ENCODE measurements at regions not wholly inside any gene's neighbourhood (a gene's known extent, or its start where the extent isn't known, plus 50 kb on each side); places are given as distances from the start of the nearest gene placed in this dataset.

DNA sequence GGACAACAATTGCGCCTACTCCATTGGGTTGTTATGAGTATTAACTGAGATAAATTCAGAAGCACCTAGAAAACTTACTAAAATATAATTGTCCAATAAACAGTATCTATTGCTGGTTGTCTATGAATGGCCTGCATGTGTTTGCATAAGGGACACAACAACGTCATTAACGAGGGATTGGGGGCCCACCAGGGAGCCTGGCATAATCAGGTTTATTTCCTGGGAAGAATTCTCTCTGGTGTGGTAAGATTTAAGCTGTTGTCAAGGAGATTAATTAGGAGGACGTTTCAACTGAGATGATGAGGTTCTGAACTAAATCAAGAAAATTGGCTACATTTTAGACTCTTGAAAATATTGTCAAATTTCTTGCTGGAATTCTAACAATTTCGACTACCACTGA is 176.1 kb upstream of the CDIN1 start:
- Mint-ChIP-seq H3K27ac (no peak overlapping the region), H3K9me3 (peaks cover 2% of the 10 kb centered on the region), H3K4me1 (ENCODE audit: low read depth) (no peaks in the 10 kb centered on the region), H3K36me3 (ENCODE audit: low read depth) (no peaks in the 10 kb centered on the region), H3K27me3 (ENCODE audit: low read depth) (no peaks in the 10 kb centered on the region), H3K4me3 (no peak overlapping the region)
- intact Hi-C loops (cut with micrococcal nuclease): no loop called here
- no peak for DNase-seq
- CTCF ChIA-PET: no interaction called here

DNA sequence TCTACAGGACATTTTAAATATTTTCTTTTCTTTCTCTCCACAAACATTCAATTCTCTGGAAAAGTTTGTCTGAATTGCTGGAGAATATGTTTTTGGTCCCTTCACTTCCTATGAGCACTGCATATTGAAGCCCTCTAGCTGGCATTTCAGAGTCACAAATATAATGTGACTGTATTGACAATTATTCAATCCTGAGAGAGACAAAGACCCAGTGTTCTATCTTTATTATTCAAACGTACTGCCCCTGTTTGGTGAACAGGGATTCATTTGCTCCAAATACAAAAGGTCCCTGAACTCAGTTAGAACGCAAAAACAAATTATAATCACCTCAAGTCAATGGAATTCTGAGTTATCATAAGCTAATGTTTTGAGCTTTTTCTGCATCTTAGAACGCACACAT is 173.1 kb upstream of the CDIN1 start:
- Mint-ChIP-seq H3K27ac (no peak overlapping the region), H3K4me1 (ENCODE audit: low read depth) (no peaks in the 10 kb centered on the region), H3K4me3 (no peak overlapping the region), H3K36me3 (ENCODE audit: low read depth) (no peaks in the 10 kb centered on the region), H3K9me3 (peaks cover 2% of the 10 kb centered on the region), H3K27me3 (ENCODE audit: low read depth) (no peaks in the 10 kb centered on the region)
- no peak for DNase-seq
- CTCF ChIA-PET: no interaction called here
- intact Hi-C loops (cut with micrococcal nuclease): no loop called here

DNA sequence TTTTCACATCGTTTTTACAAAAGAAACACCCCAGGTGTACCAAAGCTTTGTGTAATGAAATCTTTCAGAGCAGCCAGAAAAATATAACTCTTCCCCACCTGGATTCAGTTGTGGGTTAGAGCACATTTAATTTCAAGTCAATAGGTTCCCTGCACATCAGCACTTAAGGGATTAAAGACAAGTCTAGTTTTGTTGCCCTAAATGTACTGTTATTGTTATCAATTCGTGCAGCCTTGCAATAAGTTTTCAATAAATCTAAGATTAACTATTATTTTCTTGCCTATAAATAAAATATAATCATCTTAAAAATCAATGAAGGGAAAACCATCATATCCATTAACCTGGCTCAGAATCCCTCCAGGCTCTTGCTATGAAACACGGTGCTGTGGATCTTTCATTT is 172.5 kb upstream of the CDIN1 start:
- H3K36me3 Mint-ChIP-seq (ENCODE audit: low read depth): no peaks in the 10 kb centered on the region
- no peak overlapping the region for H3K4me3 Mint-ChIP-seq
- H3K27me3 Mint-ChIP-seq (ENCODE audit: low read depth): no peaks in the 10 kb centered on the region
- CTCF ChIA-PET: no interaction called here
- intact Hi-C loops (cut with micrococcal nuclease): no loop called here
- H3K4me1 Mint-ChIP-seq (ENCODE audit: low read depth): no peaks in the 10 kb centered on the region
- H3K27ac Mint-ChIP-seq: no peak overlapping the region
- H3K9me3 Mint-ChIP-seq: peaks cover 2% of the 10 kb centered on the region
- DNase-seq: no peak

DNA sequence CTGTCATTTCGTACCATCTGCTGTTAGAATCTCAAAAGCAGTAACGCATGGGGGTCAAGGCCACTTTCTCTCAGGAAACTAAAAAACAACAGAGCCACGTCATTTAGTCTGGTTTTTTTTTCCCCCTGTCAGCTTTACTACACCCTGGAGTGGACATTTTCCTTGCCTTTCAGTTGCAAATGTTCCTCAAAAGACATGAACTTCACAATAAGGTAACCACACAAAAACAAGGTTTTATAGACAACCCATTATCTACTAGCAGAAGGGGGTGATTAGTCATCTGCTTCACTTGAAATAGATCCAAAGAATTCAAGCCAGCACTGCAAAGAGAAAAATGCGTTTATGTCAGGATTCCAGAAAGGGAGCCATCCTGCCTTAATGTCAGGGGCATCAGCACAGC is 171.8 kb upstream of the CDIN1 start:
- DNase-seq: no peak
- Mint-ChIP-seq H3K36me3 (ENCODE audit: low read depth) (no peaks in the 10 kb centered on the region), H3K27ac (no peak overlapping the region), H3K9me3 (peaks cover 2% of the 10 kb centered on the region), H3K4me1 (ENCODE audit: low read depth) (no peaks in the 10 kb centered on the region), H3K4me3 (no peak overlapping the region), H3K27me3 (ENCODE audit: low read depth) (no peaks in the 10 kb centered on the region)
- CTCF ChIA-PET: no interaction called here
- intact Hi-C loops (cut with micrococcal nuclease): no loop called here

DNA sequence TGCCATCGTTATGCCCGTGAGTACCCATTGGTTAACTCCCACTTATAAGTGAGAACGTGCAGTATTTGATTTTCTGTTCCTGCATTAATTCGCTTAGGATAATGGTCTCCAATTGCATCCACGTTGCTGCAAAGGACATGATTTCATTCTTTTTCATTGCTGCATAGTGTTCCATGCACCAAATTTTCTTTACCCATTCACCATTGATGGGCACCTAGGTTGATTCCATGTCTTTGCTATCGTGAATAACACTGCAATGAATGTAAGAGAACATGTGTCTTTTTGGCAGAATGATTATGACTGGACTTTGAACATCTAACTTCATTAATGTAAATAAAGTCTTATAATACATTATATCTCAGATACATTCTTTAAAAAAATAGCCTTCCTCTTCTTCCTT is 169.6 kb upstream of the CDIN1 start:
- Mint-ChIP-seq H3K9me3 (peaks cover 2% of the 10 kb centered on the region), H3K27me3 (ENCODE audit: low read depth) (no peaks in the 10 kb centered on the region), H3K4me1 (ENCODE audit: low read depth) (no peaks in the 10 kb centered on the region), H3K27ac (no peak overlapping the region), H3K36me3 (ENCODE audit: low read depth) (no peaks in the 10 kb centered on the region), H3K4me3 (no peak overlapping the region)
- CTCF ChIA-PET: no interaction called here
- DNase-seq: no peak
- intact Hi-C loops (cut with micrococcal nuclease): no loop called here

DNA sequence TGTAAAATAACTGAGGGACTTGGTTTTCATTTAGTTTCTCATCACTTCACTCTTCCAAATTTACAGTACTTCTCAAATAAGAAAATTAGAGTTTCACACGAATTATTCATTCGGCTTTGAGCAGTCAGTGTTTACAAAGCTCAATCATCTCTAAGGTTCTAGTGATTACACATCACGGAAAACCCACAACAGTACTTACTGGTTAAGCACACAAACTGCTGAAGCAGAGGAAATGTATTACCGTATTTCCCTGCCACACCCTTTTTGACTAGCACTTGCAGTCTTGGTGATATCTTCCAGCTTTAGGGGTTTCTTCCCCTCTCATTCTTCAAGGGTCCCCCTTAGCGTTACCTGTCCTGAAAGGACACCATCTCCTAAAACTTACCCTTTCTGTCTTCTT is 164.8 kb upstream of the CDIN1 start:
- CTCF ChIA-PET: no interaction called here
- Mint-ChIP-seq H3K27me3 (ENCODE audit: low read depth) (no peaks in the 10 kb centered on the region), H3K4me1 (ENCODE audit: low read depth) (no peaks in the 10 kb centered on the region), H3K9me3 (no peaks in the 10 kb centered on the region), H3K36me3 (ENCODE audit: low read depth) (no peaks in the 10 kb centered on the region), H3K27ac (no peak overlapping the region), H3K4me3 (no peak overlapping the region)
- intact Hi-C loops (cut with micrococcal nuclease): no loop called here
- DNase-seq: no peak

DNA sequence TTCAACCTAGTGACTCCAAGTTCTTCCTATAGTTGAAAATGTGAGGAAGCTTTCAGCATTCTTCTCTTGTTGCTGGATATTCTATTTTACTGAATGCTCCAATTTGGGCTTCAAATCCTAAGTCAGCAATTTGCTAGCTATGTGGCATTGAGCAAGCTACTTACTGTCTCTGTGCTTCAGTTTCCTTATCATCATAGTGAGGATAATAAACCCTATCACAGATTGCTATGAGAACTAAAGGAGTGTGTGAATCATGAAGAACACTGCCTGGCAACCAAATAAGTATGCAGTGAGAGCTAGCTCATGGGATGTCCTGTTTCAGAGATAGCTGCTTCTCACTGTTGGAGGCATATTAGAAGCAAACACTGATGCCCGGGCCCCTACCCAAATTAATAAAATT is 163.8 kb upstream of the CDIN1 start:
- no peak for DNase-seq
- Mint-ChIP-seq H3K4me3 (no peak overlapping the region), H3K27me3 (ENCODE audit: low read depth) (no peaks in the 10 kb centered on the region), H3K36me3 (ENCODE audit: low read depth) (no peaks in the 10 kb centered on the region), H3K4me1 (ENCODE audit: low read depth) (no peaks in the 10 kb centered on the region), H3K27ac (no peak overlapping the region), H3K9me3 (no peaks in the 10 kb centered on the region)
- CTCF ChIA-PET: interaction anchor here (0.6 to 0.7 kb wide), 2 partner anchors 67 to 133 kb away, joined by 3 read pairs; no protein-coding TSS in a partner anchor
- intact Hi-C loops (cut with micrococcal nuclease): no loop called here

DNA sequence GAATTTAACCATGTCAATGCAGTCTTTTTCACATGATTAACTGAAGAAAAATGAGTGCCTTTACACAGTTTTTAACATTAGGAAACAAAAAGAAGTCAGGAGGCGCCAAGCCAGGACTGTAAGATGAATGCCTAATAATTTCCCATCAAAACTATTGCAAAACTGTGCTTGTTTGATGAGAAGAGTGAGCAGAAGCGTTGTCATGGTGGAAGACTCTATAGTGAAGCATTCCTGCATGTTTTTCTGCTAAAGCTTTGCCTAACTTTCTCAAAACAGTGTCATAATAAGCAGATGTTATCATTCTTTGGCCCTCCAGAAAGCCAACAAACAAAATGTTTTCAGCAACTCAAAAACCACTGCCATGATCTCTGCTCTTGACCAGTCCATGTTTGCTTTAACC is 156.8 kb upstream of the CDIN1 start:
- DNase-seq: no peak
- Mint-ChIP-seq H3K4me3 (no peak overlapping the region), H3K4me1 (ENCODE audit: low read depth) (no peaks in the 10 kb centered on the region), H3K9me3 (no peaks in the 10 kb centered on the region), H3K27ac (no peak overlapping the region), H3K27me3 (ENCODE audit: low read depth) (no peaks in the 10 kb centered on the region), H3K36me3 (ENCODE audit: low read depth) (no peaks in the 10 kb centered on the region)
- CTCF ChIA-PET: no interaction called here
- intact Hi-C loops (cut with micrococcal nuclease): no loop called here

DNA sequence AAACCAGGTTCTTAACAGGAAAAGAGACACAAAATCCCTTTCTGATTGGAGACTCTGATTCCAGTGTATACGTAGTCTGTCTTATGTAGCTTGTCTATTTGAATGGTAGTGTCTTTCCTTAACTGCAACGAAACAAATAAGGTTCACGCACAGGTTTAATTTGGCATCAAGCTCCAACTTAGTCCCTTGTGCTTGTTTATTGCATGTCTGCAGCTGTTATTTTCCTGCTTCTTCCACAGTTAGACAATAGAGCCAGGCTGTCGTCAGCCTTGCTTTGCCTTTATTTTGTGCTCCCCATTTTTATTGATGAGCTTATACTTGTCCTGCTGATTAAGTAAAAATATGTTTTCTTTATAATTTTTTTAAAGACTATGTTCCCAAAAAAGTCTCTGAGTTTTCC is 152.7 kb upstream of the CDIN1 start:
- intact Hi-C loops (cut with micrococcal nuclease): no loop called here
- H3K9me3 Mint-ChIP-seq: no peaks in the 10 kb centered on the region
- no peaks in the 10 kb centered on the region for H3K4me1 Mint-ChIP-seq (ENCODE audit: low read depth)
- peaks cover 3% of the 10 kb centered on the region for H3K27me3 Mint-ChIP-seq (ENCODE audit: low read depth)
- no peaks in the 10 kb centered on the region for H3K36me3 Mint-ChIP-seq (ENCODE audit: low read depth)
- H3K27ac Mint-ChIP-seq: no peak overlapping the region
- DNase-seq: no peak
- H3K4me3 Mint-ChIP-seq: no peak overlapping the region
- CTCF ChIA-PET: no interaction called here

DNA sequence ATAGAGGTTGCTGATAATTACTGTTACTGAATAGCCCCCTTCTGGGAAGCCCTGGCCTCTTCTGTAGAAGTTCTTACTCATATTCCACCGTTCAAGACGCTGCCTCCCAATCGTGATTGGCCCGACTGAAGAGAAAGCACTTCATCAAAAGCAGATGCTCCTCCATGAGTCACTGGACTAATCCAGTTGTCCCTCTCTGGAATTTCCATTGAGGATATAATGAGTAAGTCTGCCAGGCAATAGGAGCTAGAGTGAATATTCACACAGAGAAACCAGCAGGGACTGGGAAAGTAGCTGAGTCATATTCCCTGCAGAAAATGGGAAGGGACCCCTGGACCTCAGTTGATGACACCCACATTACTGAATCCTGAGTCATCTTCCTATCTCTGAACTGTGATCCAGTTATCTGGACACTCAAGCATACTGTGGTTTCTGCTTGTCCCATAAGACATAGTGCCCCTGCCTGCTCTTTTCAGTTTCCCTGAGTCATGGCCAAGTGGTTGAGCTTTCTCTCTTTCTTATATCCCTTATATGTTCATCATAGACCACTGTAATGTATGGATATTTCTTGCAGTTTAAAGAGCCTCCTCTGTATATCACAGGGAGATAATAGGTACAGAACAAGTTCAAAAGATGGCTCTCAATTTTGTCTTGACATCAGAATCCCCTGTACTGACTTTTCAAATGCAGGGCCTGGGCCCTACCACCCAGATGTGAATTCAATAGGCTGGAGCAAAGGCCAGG is 151.2 kb upstream of the CDIN1 start:
- no peaks in the 10 kb centered on the region for H3K36me3 Mint-ChIP-seq (ENCODE audit: low read depth)

DNA sequence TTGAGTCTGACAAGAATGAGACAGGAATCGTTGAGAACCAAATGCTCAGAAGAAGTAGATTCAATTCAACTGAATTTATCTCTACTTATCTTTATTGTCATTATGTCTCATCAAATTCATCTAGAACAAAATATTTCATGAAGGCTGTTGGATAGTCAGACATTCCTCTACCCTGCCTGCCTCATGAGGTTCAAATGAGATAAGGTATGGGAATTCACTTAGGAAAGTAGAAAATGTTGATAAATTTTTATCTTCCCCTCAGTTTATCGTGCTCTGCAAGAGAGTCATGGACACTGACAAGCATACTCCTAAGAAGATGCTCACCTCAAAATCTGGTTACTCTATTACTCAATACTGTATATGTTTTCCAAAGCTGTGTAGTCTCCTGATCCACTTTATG is 149.7 kb upstream of the CDIN1 start:
- intact Hi-C loops (cut with micrococcal nuclease): no loop called here
- H3K27me3 Mint-ChIP-seq (ENCODE audit: low read depth): peaks cover 3% of the 10 kb centered on the region
- no peak overlapping the region for H3K4me3 Mint-ChIP-seq
- H3K4me1 Mint-ChIP-seq (ENCODE audit: low read depth): no peaks in the 10 kb centered on the region
- CTCF ChIA-PET: no interaction called here
- H3K27ac Mint-ChIP-seq: no peak overlapping the region
- DNase-seq: no peak
- no peaks in the 10 kb centered on the region for H3K36me3 Mint-ChIP-seq (ENCODE audit: low read depth)
- H3K9me3 Mint-ChIP-seq: no peaks in the 10 kb centered on the region

More for the DNA sequence above, 151.2 kb upstream of the CDIN1 start:
- Mint-ChIP-seq H3K27me3 (ENCODE audit: low read depth) (peaks cover 3% of the 10 kb centered on the region), H3K9me3 (no peaks in the 10 kb centered on the region), H3K27ac (no peak overlapping the region), H3K4me3 (no peak overlapping the region), H3K4me1 (ENCODE audit: low read depth) (no peaks in the 10 kb centered on the region)
- intact Hi-C loops (cut with micrococcal nuclease): no loop called here
- CTCF ChIA-PET: no interaction called here
- DNase-seq: no peak

DNA sequence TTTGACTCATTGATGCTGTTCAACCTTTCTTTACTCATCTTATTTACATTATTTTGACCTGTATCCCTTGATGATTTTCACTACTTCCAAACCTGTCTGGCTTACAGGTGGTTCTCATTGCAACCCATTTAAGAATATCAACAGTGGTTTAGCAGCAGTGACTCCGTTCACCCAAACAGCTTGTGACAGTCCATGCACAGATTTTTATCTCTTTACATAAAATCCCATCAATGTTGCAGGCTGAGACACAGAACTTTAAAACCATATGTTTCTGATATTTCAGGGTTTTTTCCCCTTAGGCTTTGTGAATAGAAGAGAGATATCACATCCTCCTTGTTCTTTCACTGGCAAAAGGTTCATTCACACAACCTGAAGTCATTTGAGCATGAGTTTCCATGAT is 149.1 kb upstream of the CDIN1 start:
- Mint-ChIP-seq H3K27me3 (ENCODE audit: low read depth) (peaks cover 3% of the 10 kb centered on the region), H3K36me3 (ENCODE audit: low read depth) (no peaks in the 10 kb centered on the region), H3K4me1 (ENCODE audit: low read depth) (no peaks in the 10 kb centered on the region), H3K4me3 (no peak overlapping the region), H3K27ac (no peak overlapping the region), H3K9me3 (no peaks in the 10 kb centered on the region)
- CTCF ChIA-PET: no interaction called here
- intact Hi-C loops (cut with micrococcal nuclease): no loop called here
- no peak for DNase-seq

DNA sequence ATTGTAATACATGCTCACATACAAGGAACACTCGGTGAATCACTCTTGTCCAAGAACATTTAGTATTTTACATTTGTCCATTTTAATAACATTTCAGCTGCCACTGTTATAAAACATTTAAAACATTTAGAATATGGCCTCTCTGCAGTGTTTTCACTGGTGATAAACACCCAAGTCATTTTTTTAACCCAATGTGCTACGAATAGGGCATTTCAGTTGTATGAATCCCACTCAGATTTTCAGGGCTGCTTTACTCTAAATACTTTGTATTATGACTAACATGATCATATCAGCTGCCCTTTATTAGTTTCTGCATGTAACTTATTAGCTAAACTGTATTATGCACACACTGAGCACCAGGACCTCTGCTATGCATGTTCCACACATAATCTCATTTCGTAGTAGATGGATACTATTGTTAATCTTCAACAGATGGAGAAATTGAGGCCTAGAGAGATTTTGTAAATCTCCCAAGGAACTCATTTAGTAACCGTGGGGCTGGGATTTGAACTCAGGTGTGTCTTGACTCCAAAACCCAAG is 148.6 kb upstream of the CDIN1 start:
- Mint-ChIP-seq H3K9me3 (no peaks in the 10 kb centered on the region), H3K36me3 (ENCODE audit: low read depth) (no peaks in the 10 kb centered on the region), H3K4me1 (ENCODE audit: low read depth) (no peaks in the 10 kb centered on the region), H3K4me3 (no peak overlapping the region), H3K27ac (no peak overlapping the region), H3K27me3 (ENCODE audit: low read depth) (peaks cover 3% of the 10 kb centered on the region)
- no peak for DNase-seq
- intact Hi-C loops (cut with micrococcal nuclease): no loop called here
- CTCF ChIA-PET: no interaction called here
